Mucosa of descending colon (tissue), 3 donors: ENCODE measurements at regions not wholly inside any gene's neighbourhood (a gene's known extent, or its start where the extent isn't known, plus 50 kb on each side); places are given as distances from the start of the nearest gene placed in this dataset.

Experiments used
- ATAC-seq: fragments of 200-7000 bp; cut with Tn5 transposase; one replicate; pipeline ENCODE4 v1.9.1; 2020; ENCODE audit warnings: mild to moderate bottlenecking, moderate library complexity
- DNase-seq, 3 donors: peaks; one replicate each; pipeline ENCODE4 v3.0.0-alpha.2; 2020
- H3K36me3 ChIP-seq: fragments of 200-600 bp; one replicate; pipeline ENCODE4 v1.8.0; 2021; ENCODE audit warnings: low read depth, mild to moderate bottlenecking
- H3K4me1 ChIP-seq: fragments of 200-600 bp; one replicate; pipeline ENCODE4 v1.8.0; 2021; ENCODE audit warnings: low read depth, mild to moderate bottlenecking
- H3K4me3 ChIP-seq: fragments of 200-600 bp; one replicate; pipeline ENCODE4 v1.8.0; 2021; ENCODE audit warnings: mild to moderate bottlenecking
- H3K9me3 ChIP-seq: fragments of 200-600 bp; one replicate; pipeline ENCODE4 v1.8.0; 2021; ENCODE audit warnings: mild to moderate bottlenecking
- CTCF ChIP-seq: fragments of 200-600 bp; IDR thresholded peaks from one replicate; pipeline ENCODE4 v1.8.0; 2022; ENCODE audit warnings: antibody characterized with exemption, mild to moderate bottlenecking
- intact Hi-C, 2 donors: fragments of 100-400 bp; cut with DNase I in 1 of 2; cut with micrococcal nuclease in 1 of 2; formaldehyde crosslinking; loops; one replicate each; pipeline versions ENCODE4 v1.11.0 to v1.11.1; 2022; cut with DNase I, micrococcal nuclease
- donor health status: DM: no; HTN: no; CAD: no; lungs with moderate emphysema.
- donor health status: DM: no; HTN: no; CAD: no.
- donor health status: DM: no; HTN: yes; CAD: no.

- ATAC-seq (no peak), DNase-seq (no peak)
- Histone ChIP-seq H3K9me3 (no peaks in the 10 kb centered on the region), H3K4me1 (peaks cover 3% of the 10 kb centered on the region), H3K36me3 (no peaks in the 10 kb centered on the region), H3K4me3 (no peak overlapping the region)
- intact Hi-C loops = no loop called here
- no peak for TF ChIP-seq CTCF
These were observed 406.5 kb upstream of the RGS6 start for GRCh38 chr14:71525663-71526221.

GRCh38 chr14:71526388-71526787 lies 405.8 kb upstream of the RGS6 start:
- DNase-seq (no peak), ATAC-seq (no peak)
- peaks cover 3% of the 10 kb centered on the region for H3K4me1 ChIP-seq
- no peak for TF ChIP-seq CTCF
- H3K4me3 ChIP-seq = no peak overlapping the region
- no peaks in the 10 kb centered on the region for H3K9me3 ChIP-seq
- intact Hi-C loops = no loop called here
- H3K36me3 ChIP-seq = no peaks in the 10 kb centered on the region

- Histone ChIP-seq H3K4me1 (peaks cover 3% of the 10 kb centered on the region), H3K36me3 (no peaks in the 10 kb centered on the region), H3K4me3 (no peak overlapping the region), H3K9me3 (no peaks in the 10 kb centered on the region)
- ATAC-seq (no peak), DNase-seq (no peak)
- no peak for TF ChIP-seq CTCF
- intact Hi-C loops = no loop called here
These were observed 404.4 kb upstream of the RGS6 start for GRCh38 chr14:71527838-71528237.

GRCh38 chr14:71529848-71530247 lies 402.4 kb upstream of the RGS6 start:
- no peaks in the 10 kb centered on the region for H3K4me1 ChIP-seq
- ATAC-seq (no peak), DNase-seq (no peak)
- TF ChIP-seq CTCF = no peak
- no peak overlapping the region for H3K4me3 ChIP-seq
- H3K9me3 ChIP-seq = no peaks in the 10 kb centered on the region
- no peaks in the 10 kb centered on the region for H3K36me3 ChIP-seq
- intact Hi-C loops = no loop called here

GRCh38 chr14:71532344-71532743 lies 399.9 kb upstream of the RGS6 start:
- intact Hi-C loops = no loop called here
- Histone ChIP-seq H3K9me3 (no peaks in the 10 kb centered on the region), H3K4me3 (no peak overlapping the region), H3K4me1 (no peaks in the 10 kb centered on the region), H3K36me3 (no peaks in the 10 kb centered on the region)
- DNase-seq = no peak
- TF ChIP-seq CTCF = no peak
- ATAC-seq = no peak

GRCh38 chr14:71532790-71533189 lies 399.4 kb upstream of the RGS6 start:
- Histone ChIP-seq H3K9me3 (no peaks in the 10 kb centered on the region), H3K4me3 (no peak overlapping the region), H3K36me3 (no peaks in the 10 kb centered on the region), H3K4me1 (no peaks in the 10 kb centered on the region)
- intact Hi-C loops = no loop called here
- ATAC-seq (no peak), DNase-seq (no peak)
- TF ChIP-seq CTCF = no peak
